Upper lobe of left lung (tissue), 4 donors: ENCODE measurements at regions not wholly inside any gene's neighbourhood (a gene's known extent, or its start where the extent isn't known, plus 50 kb on each side); places are given as distances from the start of the nearest gene placed in this dataset.

Source experiments
- CTCF ChIP-seq, 6 experiments: fragments of 450-650 bp in 4 of 6; fragments of 200-600 bp in 2 of 6; sonication (generic) in 2 of 6; IDR thresholded peaks; one replicate each; pipeline ENCODE4 v1.5.1; 2016 to 2019; ENCODE audit warnings: antibody characterized with exemption in 6 of 6
- POLR2AphosphoS5 ChIP-seq, 2 donors: sonication (generic); formaldehyde crosslinking; IDR thresholded peaks; one replicate each; pipeline ENCODE4 v1.5.1; 2017; ENCODE audit warnings: antibody characterized with exemption in 2 of 2

GRCh38 chr5:63811286-63811685 is 151.0 kb downstream of the HTR1A start:
- no peak for TF ChIP-seq CTCF (IDR thresholded peaks at IDR 0.05)
- TF ChIP-seq POLR2AphosphoS5 (IDR thresholded peaks at IDR 0.05): no peak
